HG03460 (cell line): ENCODE measurements at regions not wholly inside any gene's neighbourhood (a gene's known extent, or its start where the extent isn't known, plus 50 kb on each side); places are given as distances from the start of the nearest gene placed in this dataset.
A peak's percentile ranks its signal among the peaks of the same experiment; 100 is the strongest.

ENCODE experiments used
- ATAC-seq: cut with Tn5 transposase; IDR thresholded peaks from one replicate; pipeline ENCODE4 v1.9.1; 2021; ENCODE audit not compliant: unreplicated experiment

GRCh38 chr16:85385463-85386331 is 227.4 kb upstream of the GSE1 start:
- no peak for ATAC-seq

DNA sequence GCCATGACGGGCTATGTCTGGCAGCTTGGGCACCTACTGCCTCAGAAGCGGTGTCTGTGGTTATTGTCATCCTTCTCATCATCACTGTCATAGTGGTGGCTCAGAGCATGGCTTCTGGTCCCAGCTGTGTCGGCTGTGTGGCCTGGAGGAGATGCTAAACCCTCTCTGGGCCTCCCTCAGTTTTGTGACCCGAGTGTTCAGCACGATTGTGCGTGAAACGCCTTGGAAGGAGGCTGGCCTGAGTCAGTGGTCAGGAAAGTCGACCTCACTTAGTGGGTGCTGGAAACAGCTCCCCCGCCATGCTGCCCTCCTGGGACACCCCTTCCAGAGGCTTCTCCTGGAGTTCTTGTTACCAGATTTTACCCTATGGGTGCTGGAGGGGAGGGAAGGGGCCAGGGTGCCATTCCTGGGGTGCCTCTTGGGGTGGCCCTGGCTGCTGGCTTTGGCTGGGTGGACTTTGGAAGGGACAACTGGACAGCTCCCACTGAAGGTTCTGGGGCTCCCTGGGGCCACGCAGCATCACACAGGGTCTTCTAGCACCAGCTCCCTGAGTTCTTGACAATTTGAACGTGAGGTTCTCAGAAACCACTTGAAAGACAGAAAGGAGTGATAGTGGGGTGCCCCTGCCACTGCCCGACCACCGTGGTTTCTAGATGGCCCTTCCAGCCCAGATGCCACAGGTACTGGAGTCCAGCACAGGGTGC is 226.5 kb upstream of the GSE1 start:
- ATAC-seq: no peak

DNA sequence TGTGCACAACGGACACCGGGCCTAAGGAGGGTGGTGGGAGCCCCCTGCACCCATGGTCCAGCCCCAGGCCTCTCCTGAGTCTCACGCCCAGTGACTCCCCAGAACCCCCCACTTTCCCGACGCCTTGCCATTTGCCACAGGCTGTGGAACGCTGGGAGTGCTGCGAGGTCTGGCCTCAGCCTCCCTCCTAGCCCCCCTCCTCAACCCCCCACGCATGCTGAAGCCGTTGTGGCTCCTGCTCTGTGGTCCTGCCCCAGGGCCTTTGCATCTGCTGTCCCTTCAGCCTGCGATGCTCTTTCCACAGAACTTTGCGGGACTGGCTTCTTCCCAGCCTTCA is 226.0 kb upstream of the GSE1 start:
- no peak for ATAC-seq

DNA sequence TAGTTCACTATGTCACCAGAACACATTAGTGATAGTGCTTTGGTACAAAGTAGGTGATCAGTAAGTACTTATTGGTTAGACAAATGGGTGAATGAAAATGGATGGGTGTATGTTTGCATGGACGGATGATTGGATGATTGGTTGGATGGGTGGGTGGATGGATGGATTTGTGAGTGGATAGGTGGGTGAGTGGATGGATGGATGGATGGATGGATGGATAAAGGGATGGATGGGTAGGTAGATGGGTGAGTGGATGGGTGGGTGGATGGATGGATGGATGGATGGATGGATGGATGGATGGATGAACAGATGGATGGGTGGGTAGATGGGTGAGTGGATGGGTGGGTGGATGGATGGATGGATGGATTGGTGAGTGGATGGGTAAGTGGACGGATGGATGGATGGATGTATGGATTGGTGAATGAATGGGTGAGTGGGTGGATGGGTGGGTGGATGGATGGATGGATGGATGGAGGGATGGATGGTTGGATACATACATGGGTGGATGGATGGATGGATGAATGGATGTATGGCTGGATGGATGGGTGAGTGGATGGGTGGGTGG is 225.3 kb upstream of the GSE1 start:
- ATAC-seq: no peak

DNA sequence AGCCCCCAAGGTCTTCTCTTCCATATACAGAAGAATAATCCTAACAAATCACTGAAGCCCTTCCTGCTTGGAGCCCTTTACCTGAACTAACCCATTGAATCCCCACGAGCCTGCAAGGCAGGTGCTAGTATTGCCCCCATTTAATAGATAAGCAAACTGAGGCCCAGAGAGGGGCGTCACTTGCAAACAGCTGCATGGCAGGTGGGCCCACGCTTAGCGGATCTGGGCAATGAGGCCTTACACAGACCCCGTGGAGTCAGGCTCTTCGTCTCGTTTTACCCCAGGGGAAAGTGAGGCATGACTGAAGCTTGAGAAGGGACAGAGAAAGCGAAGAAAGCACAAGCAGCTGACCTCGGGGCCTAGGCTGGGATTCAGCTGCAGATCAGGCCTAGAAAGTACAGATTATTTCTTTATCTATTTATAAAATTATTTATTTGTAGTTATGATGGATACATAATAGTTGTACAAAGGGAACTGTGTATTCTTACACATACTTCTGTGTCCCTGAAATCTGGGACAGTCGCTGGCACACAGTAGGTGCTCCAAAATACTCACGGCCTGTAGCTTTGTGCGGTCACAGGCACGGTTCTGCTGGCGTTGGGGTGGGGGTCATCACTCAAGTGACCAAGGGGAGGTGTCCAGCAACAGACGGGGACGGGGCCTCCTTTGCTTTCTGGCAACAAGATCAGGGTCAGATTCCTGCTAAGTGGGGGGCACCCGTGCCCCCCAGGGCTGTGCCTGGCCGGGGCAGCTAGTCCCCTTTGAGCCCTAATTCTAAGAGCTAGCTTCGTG is 223.2 kb upstream of the GSE1 start:
- no peak for ATAC-seq

DNA sequence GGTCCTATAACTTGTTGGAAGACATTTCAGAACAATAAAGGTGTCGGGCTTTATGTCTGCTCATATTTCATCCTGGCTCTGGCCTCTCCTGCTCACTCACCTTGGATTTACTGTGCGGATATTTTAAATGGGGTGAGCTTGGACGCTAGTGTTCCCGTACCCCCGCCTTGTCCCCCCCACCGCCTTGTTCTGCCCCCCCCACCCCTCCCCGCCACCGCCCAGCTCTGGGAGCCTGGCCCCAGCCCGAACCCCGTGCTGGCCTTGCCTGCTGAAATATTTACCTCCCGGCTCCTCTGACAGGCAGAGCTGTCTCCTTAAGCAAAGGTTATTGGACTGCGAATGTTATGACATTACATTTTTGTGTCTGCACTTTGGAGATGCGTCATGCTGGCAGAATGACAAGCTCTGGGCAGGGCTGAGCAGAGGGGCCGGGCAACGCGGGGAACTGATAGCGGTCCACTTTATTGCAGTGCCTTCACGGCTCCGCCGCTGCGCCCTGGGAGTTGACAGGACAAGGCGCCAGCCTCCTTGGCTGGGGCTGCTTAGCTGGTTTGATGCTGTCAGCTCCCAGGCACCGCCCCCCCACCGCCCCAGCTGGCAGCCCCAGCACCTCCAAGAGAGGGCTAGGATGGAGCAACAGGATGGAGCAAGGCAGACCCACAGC is 222.5 kb upstream of the GSE1 start:
- ATAC-seq: no peak

- ATAC-seq: no peak
Measured at GRCh38 chr16:85391175-85391707, 221.9 kb upstream of the GSE1 start.

- ATAC-seq: no peak
Measured at GRCh38 chr16:85391769-85392583, 221.1 kb upstream of the GSE1 start.

DNA sequence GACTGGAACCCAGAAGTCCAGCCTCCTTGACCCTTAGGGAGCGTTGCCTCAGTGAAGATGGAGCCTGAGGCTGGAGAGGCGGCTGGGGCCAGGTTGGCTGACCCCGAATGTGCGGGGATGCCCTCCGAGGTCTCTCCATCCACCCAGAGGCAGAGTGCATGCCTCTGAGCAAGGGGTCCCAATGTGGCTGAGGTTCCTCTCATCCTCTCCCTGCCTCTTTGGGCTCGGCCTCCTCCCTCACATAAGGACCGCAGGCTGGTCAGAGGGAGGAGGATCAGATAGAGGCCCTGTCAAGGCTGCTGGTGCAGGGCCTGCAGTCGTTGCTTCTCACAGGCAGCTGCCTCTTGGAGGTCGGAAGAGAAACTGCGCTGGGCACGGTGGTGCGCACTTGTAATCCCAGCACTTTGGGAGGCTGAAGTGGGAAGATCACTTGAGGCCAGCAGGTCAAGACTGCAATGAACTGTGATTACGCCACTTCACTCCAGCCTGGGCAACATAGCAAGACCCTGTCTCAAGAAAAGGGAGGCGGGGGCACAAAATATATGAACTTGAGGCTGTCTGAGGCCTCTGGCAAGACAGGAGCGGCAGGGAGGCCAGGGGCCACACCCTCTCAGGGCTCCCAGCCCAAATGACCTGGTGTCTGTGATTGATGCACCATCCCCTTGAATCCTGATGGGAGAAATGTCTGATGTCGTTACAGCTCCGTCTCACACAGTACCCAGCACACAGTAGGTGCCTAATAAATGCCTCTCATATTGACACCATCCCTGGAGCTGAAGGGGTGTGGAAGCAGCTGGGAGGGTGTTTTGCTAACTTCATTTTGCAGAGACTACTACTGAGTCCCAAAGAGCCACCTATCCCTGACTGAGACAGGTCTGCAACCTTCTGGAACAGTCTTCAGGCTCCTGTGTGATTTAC is 220.1 kb upstream of the GSE1 start:
- no peak for ATAC-seq

GRCh38 chr16:85393674-85394451 is 219.3 kb upstream of the GSE1 start:
- ATAC-seq: no peak

DNA sequence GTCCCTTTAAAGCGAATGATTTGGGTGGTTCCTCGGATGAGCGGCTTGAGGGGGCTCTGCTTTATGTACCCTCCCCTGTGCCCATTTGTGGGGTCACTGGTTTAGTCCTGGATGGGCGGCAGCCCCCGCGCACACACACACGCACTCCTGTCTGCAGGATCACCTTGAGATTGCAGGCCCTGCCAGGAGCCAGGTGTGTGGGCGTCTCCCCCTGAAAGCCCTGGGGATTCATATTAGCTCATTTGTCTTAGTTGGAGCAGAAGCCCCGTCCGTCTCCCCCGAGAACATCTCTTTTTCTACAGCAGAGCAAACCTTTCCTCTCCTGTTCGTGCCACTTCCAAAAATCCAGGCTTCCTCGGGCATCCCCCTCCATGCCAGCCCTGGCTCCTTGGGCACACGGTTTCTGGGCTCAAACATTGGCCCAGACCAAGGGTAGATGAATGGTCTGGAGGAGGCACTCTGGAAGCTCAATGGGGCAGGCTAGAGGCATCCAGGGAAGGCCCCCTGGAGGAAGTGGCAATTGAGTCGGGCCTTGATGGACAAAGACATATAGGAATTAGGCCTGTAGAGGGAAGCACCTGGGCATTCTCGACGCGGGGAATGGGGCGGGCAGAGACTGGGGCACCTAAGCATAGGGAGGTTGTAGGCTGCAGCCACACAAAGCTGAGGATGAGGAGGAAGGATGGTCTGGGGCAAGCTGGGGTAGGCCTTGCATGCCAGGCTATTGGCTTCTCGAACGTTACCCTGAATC is 218.5 kb upstream of the GSE1 start:
- no peak for ATAC-seq

GRCh38 chr16:85395207-85395912 is 217.8 kb upstream of the GSE1 start:
- ATAC-seq: peak; percentile 58

DNA sequence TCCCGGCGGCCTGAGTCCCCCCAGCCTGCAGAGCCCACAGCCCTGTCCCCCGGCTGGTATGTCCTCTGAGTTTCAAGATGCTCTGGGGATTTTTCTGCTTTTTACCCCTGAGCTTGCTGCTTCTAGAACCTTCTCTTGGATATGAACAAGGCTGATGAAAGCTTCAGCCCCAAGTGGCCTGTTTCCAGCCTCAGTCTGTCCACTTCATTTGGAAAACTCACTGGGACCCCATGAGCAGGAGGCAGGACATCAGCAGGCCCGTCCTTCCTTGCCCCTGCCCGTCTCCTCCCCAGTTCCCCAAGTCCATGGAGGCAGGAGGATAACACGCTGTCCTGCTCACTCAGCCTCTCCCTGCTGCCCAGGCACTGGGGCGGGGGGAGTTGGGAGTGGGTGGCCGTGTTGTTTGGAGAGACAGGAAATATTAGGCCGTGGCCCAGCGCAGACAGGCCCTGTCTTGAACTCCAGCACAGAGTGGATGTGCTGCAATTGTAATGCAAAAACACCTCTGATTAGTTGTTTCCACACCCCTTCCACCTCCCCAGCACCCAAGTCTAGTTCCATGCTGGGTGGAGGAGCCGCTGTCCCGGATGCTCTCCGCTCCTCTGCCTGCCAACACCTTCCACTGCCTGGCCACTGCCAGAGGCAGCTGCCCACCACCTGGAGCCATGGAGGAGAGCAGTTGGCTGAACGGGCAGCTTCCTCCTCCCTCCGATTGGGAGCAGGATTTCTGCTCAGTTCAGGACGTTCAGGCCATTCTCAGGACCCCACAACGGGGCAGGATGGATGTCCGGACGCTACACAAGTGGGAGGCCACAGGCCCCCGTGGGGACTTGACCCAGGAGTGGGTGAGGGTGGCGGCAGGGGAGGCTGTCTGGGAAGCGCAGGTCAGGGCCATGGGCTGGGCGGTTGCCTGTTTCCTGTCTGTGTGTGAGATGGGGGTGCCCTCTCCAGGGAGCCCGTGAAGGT is 216.9 kb upstream of the GSE1 start:
- ATAC-seq: no peak

GRCh38 chr16:85396879-85397871 is 215.9 kb upstream of the GSE1 start:
- ATAC-seq: no peak
